ENCODE measurements at regions not wholly inside any gene's neighbourhood (a gene's known extent, or its start where the extent isn't known, plus 50 kb on each side); places are given as distances from the start of the nearest gene placed in this dataset.

DNA sequence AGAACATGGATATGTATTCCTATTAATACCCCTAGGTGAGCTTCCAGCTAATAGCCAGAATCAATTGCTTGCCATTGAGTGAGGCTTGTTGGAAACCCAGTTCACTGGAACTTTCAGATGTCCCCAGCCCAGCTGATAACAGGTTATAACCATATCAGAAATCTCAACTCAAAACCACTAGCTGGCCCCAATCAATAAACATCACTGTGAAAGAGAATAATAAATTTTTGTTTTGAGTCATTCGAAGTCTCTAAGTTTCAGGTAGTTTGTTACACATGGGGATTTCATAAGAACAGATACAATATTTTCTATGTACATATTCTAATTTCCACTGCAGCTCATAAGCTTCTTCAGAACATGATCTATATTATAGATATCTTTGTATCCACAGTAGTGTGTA lies 162.9 kb upstream of the SNX7 start:
- TF ChIP-seq CEBPB (IDR thresholded peaks at IDR 0.05) (no peak), CREB1 (IDR thresholded peaks at IDR 0.05; ENCODE audit: low read depth) (no peak), TAF1 (IDR thresholded peaks at IDR 0.05; ENCODE audit: low read depth) (no peak), EGR1 (IDR thresholded peaks at IDR 0.05) (no peak), TCF12 (IDR thresholded peaks at IDR 0.05; ENCODE audit: low read depth) (no peak), EP300 (IDR thresholded peaks at IDR 0.05; ENCODE audit: borderline replicate concordance) (no peak), NFIC (IDR thresholded peaks at IDR 0.05) (no peak)
- TF ChIP-seq, protein P1, sequence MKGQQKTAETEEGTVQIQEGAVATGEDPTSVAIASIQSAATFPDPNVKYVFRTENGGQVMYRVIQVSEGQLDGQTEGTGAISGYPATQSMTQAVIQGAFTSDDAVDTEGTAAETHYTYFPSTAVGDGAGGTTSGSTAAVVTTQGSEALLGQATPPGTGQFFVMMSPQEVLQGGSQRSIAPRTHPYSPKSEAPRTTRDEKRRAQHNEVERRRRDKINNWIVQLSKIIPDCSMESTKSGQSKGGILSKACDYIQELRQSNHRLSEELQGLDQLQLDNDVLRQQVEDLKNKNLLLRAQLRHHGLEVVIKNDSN (IDR thresholded peaks at IDR 0.05): no peak
- TF ChIP-seq, protein P2, sequence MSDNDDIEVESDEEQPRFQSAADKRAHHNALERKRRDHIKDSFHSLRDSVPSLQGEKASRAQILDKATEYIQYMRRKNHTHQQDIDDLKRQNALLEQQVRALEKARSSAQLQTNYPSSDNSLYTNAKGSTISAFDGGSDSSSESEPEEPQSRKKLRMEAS (IDR thresholded peaks at IDR 0.05): no peak

- TF ChIP-seq TEAD4 (IDR thresholded peaks at IDR 0.05) (no peak), TCF12 (IDR thresholded peaks at IDR 0.05; ENCODE audit: low read depth) (no peak), NFIC (IDR thresholded peaks at IDR 0.05) (no peak), RAD21 (IDR thresholded peaks at IDR 0.05; ENCODE audit: low read depth) (no peak), FOXM1 (IDR thresholded peaks at IDR 0.05; ENCODE audit: borderline replicate concordance, low read depth) (no peak), CEBPB (IDR thresholded peaks at IDR 0.05) (no peak)
- TF ChIP-seq, protein P3, sequence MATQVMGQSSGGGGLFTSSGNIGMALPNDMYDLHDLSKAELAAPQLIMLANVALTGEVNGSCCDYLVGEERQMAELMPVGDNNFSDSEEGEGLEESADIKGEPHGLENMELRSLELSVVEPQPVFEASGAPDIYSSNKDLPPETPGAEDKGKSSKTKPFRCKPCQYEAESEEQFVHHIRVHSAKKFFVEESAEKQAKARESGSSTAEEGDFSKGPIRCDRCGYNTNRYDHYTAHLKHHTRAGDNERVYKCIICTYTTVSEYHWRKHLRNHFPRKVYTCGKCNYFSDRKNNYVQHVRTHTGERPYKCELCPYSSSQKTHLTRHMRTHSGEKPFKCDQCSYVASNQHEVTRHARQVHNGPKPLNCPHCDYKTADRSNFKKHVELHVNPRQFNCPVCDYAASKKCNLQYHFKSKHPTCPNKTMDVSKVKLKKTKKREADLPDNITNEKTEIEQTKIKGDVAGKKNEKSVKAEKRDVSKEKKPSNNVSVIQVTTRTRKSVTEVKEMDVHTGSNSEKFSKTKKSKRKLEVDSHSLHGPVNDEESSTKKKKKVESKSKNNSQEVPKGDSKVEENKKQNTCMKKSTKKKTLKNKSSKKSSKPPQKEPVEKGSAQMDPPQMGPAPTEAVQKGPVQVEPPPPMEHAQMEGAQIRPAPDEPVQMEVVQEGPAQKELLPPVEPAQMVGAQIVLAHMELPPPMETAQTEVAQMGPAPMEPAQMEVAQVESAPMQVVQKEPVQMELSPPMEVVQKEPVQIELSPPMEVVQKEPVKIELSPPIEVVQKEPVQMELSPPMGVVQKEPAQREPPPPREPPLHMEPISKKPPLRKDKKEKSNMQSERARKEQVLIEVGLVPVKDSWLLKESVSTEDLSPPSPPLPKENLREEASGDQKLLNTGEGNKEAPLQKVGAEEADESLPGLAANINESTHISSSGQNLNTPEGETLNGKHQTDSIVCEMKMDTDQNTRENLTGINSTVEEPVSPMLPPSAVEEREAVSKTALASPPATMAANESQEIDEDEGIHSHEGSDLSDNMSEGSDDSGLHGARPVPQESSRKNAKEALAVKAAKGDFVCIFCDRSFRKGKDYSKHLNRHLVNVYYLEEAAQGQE (IDR thresholded peaks at IDR 0.05; ENCODE audit: low read depth): no peak
Measured at GRCh38 chr1:98497497-98497896, 164.0 kb upstream of the SNX7 start.

DNA sequence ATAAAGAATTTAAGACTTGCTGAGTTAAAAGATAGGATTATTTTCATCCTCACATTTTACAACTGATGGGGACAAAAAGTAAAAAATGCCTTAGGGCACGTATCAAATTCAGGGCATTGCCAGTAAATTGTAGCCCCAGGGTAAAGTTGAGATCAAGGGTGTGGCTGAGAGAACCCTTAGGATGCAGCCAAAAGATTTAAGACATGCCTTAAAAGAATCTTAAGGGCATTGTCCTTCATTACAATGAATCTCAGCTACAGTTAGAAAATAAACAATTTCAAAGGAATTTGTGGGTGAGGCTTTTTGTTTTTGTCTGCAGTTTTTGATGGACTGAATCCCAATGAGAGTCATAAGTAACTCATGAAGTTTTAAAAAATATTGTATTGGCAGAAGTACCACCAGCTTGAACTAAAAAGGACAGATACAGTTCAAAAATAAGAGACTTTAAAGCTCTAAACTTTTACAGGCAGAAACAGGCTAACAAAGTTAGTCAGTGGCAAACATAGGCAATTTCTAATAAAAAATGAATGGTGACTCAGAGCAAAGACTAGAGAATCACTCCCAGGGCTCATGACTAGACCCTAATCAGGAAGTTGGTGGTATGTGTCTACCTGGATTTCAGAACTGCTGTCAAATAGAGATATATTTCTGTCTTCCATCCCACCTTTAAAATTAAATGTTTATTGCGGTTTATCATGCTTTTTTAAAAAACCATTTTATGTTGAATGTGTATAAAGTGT lies 165.1 kb upstream of the SNX7 start:
- TF ChIP-seq CREB1 (IDR thresholded peaks at IDR 0.05; ENCODE audit: low read depth): no peak
- TF ChIP-seq EGR1 (IDR thresholded peaks at IDR 0.05): no peak
- TF ChIP-seq, protein P3 (IDR thresholded peaks at IDR 0.05; ENCODE audit: low read depth): no peak
- TF ChIP-seq, protein P2 (IDR thresholded peaks at IDR 0.05): no peak
- TF ChIP-seq FOXM1 (IDR thresholded peaks at IDR 0.05; ENCODE audit: borderline replicate concordance, low read depth): no peak
- TF ChIP-seq TAF1 (IDR thresholded peaks at IDR 0.05; ENCODE audit: low read depth): no peak
- TF ChIP-seq TCF12 (IDR thresholded peaks at IDR 0.05; ENCODE audit: low read depth): no peak
- no peak for TF ChIP-seq YY1 (IDR thresholded peaks at IDR 0.05; ENCODE audit: low read depth)
- TF ChIP-seq, protein P1 (IDR thresholded peaks at IDR 0.05): no peak
- no peak for TF ChIP-seq TEAD4 (IDR thresholded peaks at IDR 0.05)
- no peak for TF ChIP-seq ZBTB7A (IDR thresholded peaks at IDR 0.05; ENCODE audit: low read depth)
- TF ChIP-seq RAD21 (IDR thresholded peaks at IDR 0.05; ENCODE audit: low read depth): no peak
- TF ChIP-seq CEBPB (IDR thresholded peaks at IDR 0.05): no peak
- no peak for TF ChIP-seq NFIC (IDR thresholded peaks at IDR 0.05)
- no peak for TF ChIP-seq EP300 (IDR thresholded peaks at IDR 0.05; ENCODE audit: borderline replicate concordance)

- TF ChIP-seq CEBPB (IDR thresholded peaks at IDR 0.05): no peak
- no peak for TF ChIP-seq FOXM1 (IDR thresholded peaks at IDR 0.05; ENCODE audit: borderline replicate concordance, low read depth)
- TF ChIP-seq, protein P1 (IDR thresholded peaks at IDR 0.05): no peak
- no peak for TF ChIP-seq ZBTB7A (IDR thresholded peaks at IDR 0.05; ENCODE audit: low read depth)
- no peak for TF ChIP-seq NFIC (IDR thresholded peaks at IDR 0.05)
- TF ChIP-seq, protein P3 (IDR thresholded peaks at IDR 0.05; ENCODE audit: low read depth): no peak
- TF ChIP-seq TAF1 (IDR thresholded peaks at IDR 0.05; ENCODE audit: low read depth): no peak
- TF ChIP-seq EP300 (IDR thresholded peaks at IDR 0.05; ENCODE audit: borderline replicate concordance): no peak
- no peak for TF ChIP-seq YY1 (IDR thresholded peaks at IDR 0.05; ENCODE audit: low read depth)
- TF ChIP-seq, protein P2 (IDR thresholded peaks at IDR 0.05): no peak
- TF ChIP-seq TCF12 (IDR thresholded peaks at IDR 0.05; ENCODE audit: low read depth): no peak
- no peak for TF ChIP-seq EGR1 (IDR thresholded peaks at IDR 0.05)
- no peak for TF ChIP-seq TEAD4 (IDR thresholded peaks at IDR 0.05)
- TF ChIP-seq CREB1 (IDR thresholded peaks at IDR 0.05; ENCODE audit: low read depth): no peak
- TF ChIP-seq RAD21 (IDR thresholded peaks at IDR 0.05; ENCODE audit: low read depth): no peak
Measured at GRCh38 chr1:98493469-98493868, 168.1 kb upstream of the SNX7 start.

All from Ishikawa (cell line).